GM12878 (cell line): ENCODE measurements at regions not wholly inside any gene's neighbourhood (a gene's known extent, or its start where the extent isn't known, plus 50 kb on each side); places are given as distances from the start of the nearest gene placed in this dataset.

Experiments
- ATAC-seq: fragments of 200-7000 bp; cut with Tn5 transposase; 3 replicates; pipeline ENCODE4 v1.9.1; 2020; ENCODE audit warnings: mild to moderate bottlenecking, moderate library complexity
- BruUV-seq: library from RNA; stranded (reverse); fragments of 400-500 nt; replicated peaks from 2 replicates; lab custom pipeline; 2021; lab: Mats Ljungman, UMichigan
- CTCF ChIA-PET: fragments of 300-600 bp; sonication (Branson Sonifier 250); formaldehyde crosslinking; extraction: SDS; loops from one replicate; lab custom pipeline; 2021; ENCODE audit warnings: inconsistent platforms; lab: Yijun Ruan, JAX
- POLR2A ChIA-PET: fragments of 350-600 bp; formaldehyde crosslinking; extraction: SDS; loops from one replicate; lab custom pipeline; 2021; ENCODE audit warnings: inconsistent platforms; lab: Charles Lee
- RAD21 ChIA-PET: fragments of 300-600 bp; sonication (Branson Sonifier 250); formaldehyde crosslinking; loops from one replicate; lab custom pipeline; 2023; ENCODE audit warnings: antibody characterized with exemption; ENCODE audit not compliant: unreplicated experiment; lab: Charles Lee
- SMC1A ChIA-PET: fragments of 300-600 bp; sonication (Branson Sonifier 250); formaldehyde crosslinking; loops from one replicate; lab custom pipeline; 2023; ENCODE audit not compliant: unreplicated experiment, uncharacterized antibody; lab: Charles Lee
- DNase-seq: peaks from one replicate; pipeline ENCODE4 v3.0.0-alpha.2; 2011; ENCODE audit warnings: low read depth, low spot score
- FAIRE-seq: peaks from 3 replicates; lab custom pipeline; 2011; peaks lifted over from hg19 to GRCh38; lab: Jason Lieb, UNC
- H2AFZ ChIP-seq: 2 replicates; pipeline ENCODE4 v1.6.0; 2011; ENCODE audit warnings: low read depth, low read length, control low read depth; ENCODE audit not compliant: control insufficient read depth
- H3K27ac ChIP-seq: 2 replicates; pipeline ENCODE4 v1.5.1; 2011; ENCODE audit warnings: control low read depth; ENCODE audit not compliant: control insufficient read depth, insufficient read depth
- H3K27me3 ChIP-seq, 2 experiments: replicated peaks in 1 of 2; 2 replicates each; pipeline versions ENCODE4 v1.6.0 to v1.6.1; 2011; ENCODE audit warnings: low read length in 1 of 2; ENCODE audit not compliant: control insufficient read depth in 2 of 2, insufficient read depth in 2 of 2
- H3K36me3 ChIP-seq, 2 experiments: 2 replicates each; pipeline ENCODE4 v1.5.1; 2011; ENCODE audit warnings: low read length in 1 of 2; ENCODE audit not compliant: control insufficient read depth in 2 of 2, insufficient read depth in 2 of 2
- H3K4me1 ChIP-seq: 2 replicates; pipeline ENCODE4 v1.6.1; 2011; ENCODE audit warnings: mild to moderate bottlenecking, low read length, moderate library complexity, mixed read lengths; ENCODE audit not compliant: control insufficient read depth, insufficient read depth
- H3K4me2 ChIP-seq: 2 replicates; pipeline ENCODE4 v1.6.0; 2011; ENCODE audit warnings: control low read depth; ENCODE audit not compliant: control insufficient read depth, insufficient read depth
- H3K4me3 ChIP-seq: fragments of 200-600 bp; sonication (generic); 2 replicates; pipeline ENCODE4 v1.5.1; 2016
- H3K79me2 ChIP-seq: 2 replicates; pipeline ENCODE4 v1.6.0; 2011; ENCODE audit warnings: low read length; ENCODE audit not compliant: control insufficient read depth, insufficient read depth
- H3K9ac ChIP-seq: 2 replicates; pipeline ENCODE4 v1.8.0; 2011; ENCODE audit warnings: low read length, control low read depth, mixed read lengths; ENCODE audit not compliant: control insufficient read depth, insufficient read depth
- H3K9me3 ChIP-seq: replicated peaks from 3 replicates; pipeline ENCODE4 v1.5.1; 2011; ENCODE audit warnings: mild to moderate bottlenecking, low read length; ENCODE audit not compliant: control insufficient read depth, insufficient read depth
- H4K20me1 ChIP-seq: 2 replicates; pipeline ENCODE4 v1.6.0; 2011; ENCODE audit not compliant: control insufficient read depth, insufficient read depth
- BHLHE40 ChIP-seq, 2 experiments: fragments of 450-650 bp in 1 of 2; IDR thresholded peaks; 2 replicates each; pipeline ENCODE4 v1.6.1; 2011 to 2017; ENCODE audit warnings: low read depth in 2 of 2, borderline replicate concordance in 1 of 2, improper control_type of control experiment in 1 of 2, low read length in 1 of 2, mild to moderate bottlenecking in 1 of 2
- BMI1 ChIP-seq: fragments of 450-650 bp; IDR thresholded peaks from 2 replicates; pipeline ENCODE4 v1.6.1; 2016; ENCODE audit warnings: mild to moderate bottlenecking, moderate library complexity, borderline replicate concordance
- CBX5 ChIP-seq: sonication (generic); IDR thresholded peaks from 2 replicates; pipeline ENCODE4 v1.6.1; 2016; ENCODE audit warnings: low read depth, moderate library complexity, mild to moderate bottlenecking, inconsistent platforms
- CHD2 ChIP-seq: IDR thresholded peaks from 2 replicates; pipeline ENCODE4 v1.6.1; 2011; ENCODE audit warnings: low read depth, low read length, improper control_type of control experiment, borderline replicate concordance
- CREM ChIP-seq: IDR thresholded peaks from 2 replicates; pipeline ENCODE4 v1.6.1; 2014; ENCODE audit warnings: antibody characterized with exemption, low read depth
- ESRRA ChIP-seq: IDR thresholded peaks from 2 replicates; pipeline ENCODE4 v1.6.1; 2012; ENCODE audit warnings: mild to moderate bottlenecking, low read length, improper control_type of control experiment
- FOS ChIP-seq: IDR thresholded peaks from 3 replicates; pipeline ENCODE4 v1.6.1; 2011; ENCODE audit warnings: borderline replicate concordance; ENCODE audit not compliant: insufficient read length; ENCODE audit errors: extremely low read depth
- NFXL1 ChIP-seq: fragments of 450-650 bp; IDR thresholded peaks from 2 replicates; pipeline ENCODE4 v1.6.1; 2017; ENCODE audit warnings: antibody characterized with exemption, mild to moderate bottlenecking, borderline replicate concordance
- NR2F1 ChIP-seq: fragments of 450-650 bp; conservative IDR thresholded peaks from 2 replicates; pipeline ENCODE4 v1.6.1; 2017; ENCODE audit warnings: mild to moderate bottlenecking
- NRF1 ChIP-seq: conservative IDR thresholded peaks from 2 replicates; pipeline ENCODE4 v1.6.1; 2011; ENCODE audit warnings: mild to moderate bottlenecking, low read depth, low read length, improper control_type of control experiment
- PAX8 ChIP-seq: fragments of 450-650 bp; IDR thresholded peaks from 2 replicates; pipeline ENCODE4 v1.6.1; 2017; ENCODE audit warnings: mild to moderate bottlenecking, moderate library complexity
- PBX3 ChIP-seq: IDR thresholded peaks from 2 replicates; pipeline ENCODE4 v1.6.1; 2011; ENCODE audit warnings: mild to moderate bottlenecking, low read depth, low read length, moderate library complexity; ENCODE audit not compliant: insufficient replicate concordance
- RELB ChIP-seq: fragments of 450-650 bp; IDR thresholded peaks from 2 replicates; pipeline ENCODE4 v1.6.1; 2017; ENCODE audit warnings: low read depth, mild to moderate bottlenecking, moderate library complexity
- RFX5 ChIP-seq: IDR thresholded peaks from 2 replicates; pipeline ENCODE4 v1.6.1; 2011; ENCODE audit warnings: low read depth, low read length, improper control_type of control experiment
- SMAD1 ChIP-seq: fragments of 450-650 bp; IDR thresholded peaks from 2 replicates; pipeline ENCODE4 v1.6.1; 2018; ENCODE audit warnings: mild to moderate bottlenecking, low read depth; ENCODE audit not compliant: partially characterized antibody
- TARDBP ChIP-seq: IDR thresholded peaks from 2 replicates; pipeline ENCODE4 v1.6.1; 2016; ENCODE audit warnings: borderline replicate concordance
- YY1 ChIP-seq: IDR thresholded peaks from 2 replicates; pipeline ENCODE4 v1.6.1; 2011; ENCODE audit warnings: low read depth, mild to moderate bottlenecking, low read length
- WGBS: methylation state at CpG from one replicate; pipeline ENCODE4 v1.1.6; 2016; ENCODE audit warnings: low lambda C conversion rate; ENCODE audit not compliant: insufficient replicate concordance, insufficient coverage; ENCODE audit errors: missing lambda C conversion rate; 5-methylcytosine and 5-hydroxymethylcytosine counted together
- in situ Hi-C: fragments of 300-500 bp; cut with MboI; formaldehyde crosslinking; loops from 9 replicates; pipeline ENCODE4 v1.14.3; 2018; ENCODE audit warnings: mixed read lengths
- intact Hi-C: fragments of 100-400 bp; cut with micrococcal nuclease; formaldehyde crosslinking; loops from one replicate; pipeline ENCODE4 v1.14.2; 2022; ENCODE audit not compliant: unreplicated experiment

- CTCF ChIA-PET: no interaction called here
- no peaks in the 10 kb centered on the region for H3K4me1 ChIP-seq
- TF ChIP-seq YY1 (no peak), CREM (no peak), PAX8 (no peak), NRF1 (no peak), RELB (no peak), CBX5 (no peak), TARDBP (no peak), RFX5 (no peak), NFXL1 (no peak), ESRRA (no peak), SMAD1 (no peak), CHD2 (no peak), PBX3 (no peak), FOS (no peak), BHLHE40 (IDR thresholded peaks at IDR 0.05; ENCODE audit: borderline replicate concordance in 1 of 2, low read depth in 2 of 2, low read length in 1 of 2) (no peak), NR2F1 (no peak), BMI1 (no peak)
- TF ChIP-seq, all 136 proteins: peak for 0
- H3K4me3 ChIP-seq: no peak overlapping the region
- H3K4me2 ChIP-seq: no peak overlapping the region
- no peak overlapping the region for H3K9ac ChIP-seq
- WGBS: 29% methylated on average over 4 of the region's 4 CpGs
- H3K27ac ChIP-seq: no peak overlapping the region
- no peak overlapping the region for H2AFZ ChIP-seq
- no peak for DNase-seq
- intact Hi-C loops: no loop called here
- H3K9me3 ChIP-seq: no peaks in the 10 kb centered on the region
- no peaks in the 10 kb centered on the region for H3K27me3 ChIP-seq
- no peaks in the 10 kb centered on the region for H3K36me3 ChIP-seq
- no TSS peak for BruUV-seq
- ChIA-PET RAD21 (no interaction called here), POLR2A (no interaction called here), SMC1A (no interaction called here)
- FAIRE-seq: no peak
- H3K79me2 ChIP-seq: no peaks in the 10 kb centered on the region
- no peaks in the 10 kb centered on the region for H4K20me1 ChIP-seq
- ATAC-seq: no peak
- in situ Hi-C loops: no loop called here
These were observed 463.3 kb upstream of the CCDC54 start for GRCh38 chr3:106913966-106914365.
